Neural cell (in vitro differentiated cells): ENCODE measurements at regions not wholly inside any gene's neighbourhood (a gene's known extent, or its start where the extent isn't known, plus 50 kb on each side); places are given as distances from the start of the nearest gene placed in this dataset.

Experiments
- H2AFZ ChIP-seq: fragments of 200-600, 300-800 bp; sonication (generic), shearing (Covaris generic); 2 replicates; pipeline ENCODE4 v1.6.0; 2014; ENCODE audit warnings: low read depth, mild to moderate bottlenecking, antibody characterized with exemption, low read length, moderate library complexity
- H3F3A ChIP-seq: fragments of 200-600 bp; shearing (Covaris generic); 2 replicates; pipeline ENCODE4 v1.6.1; 2016; ENCODE audit warnings: mild to moderate bottlenecking, moderate library complexity, mixed read lengths, antibody characterized with exemption, low read length; ENCODE audit not compliant: insufficient read depth, poor library complexity, severe bottlenecking
- H3K27ac ChIP-seq: fragments of 200-600, 300-800 bp; sonication (generic), shearing (Covaris generic); 2 replicates; pipeline ENCODE4 v1.5.1; 2014; ENCODE audit warnings: mild to moderate bottlenecking, low read length, moderate library complexity
- H3K27me3 ChIP-seq: fragments of 300-800, 200-600 bp; sonication (generic), shearing (Covaris generic); 2 replicates; pipeline ENCODE4 v1.6.0; 2014; ENCODE audit warnings: mild to moderate bottlenecking, low read depth, low read length, moderate library complexity; ENCODE audit not compliant: insufficient read depth
- H3K36me3 ChIP-seq: fragments of 300-800, 200-600 bp; sonication (generic), shearing (Covaris generic); 2 replicates; pipeline ENCODE4 v1.5.1; 2014; ENCODE audit warnings: mild to moderate bottlenecking, antibody characterized with exemption, low read length, moderate library complexity; ENCODE audit not compliant: insufficient read depth
- H3K4me2 ChIP-seq: fragments of 300-800, 200-600 bp; sonication (generic), shearing (Covaris generic); 2 replicates; pipeline ENCODE4 v1.6.0; 2014; ENCODE audit warnings: mild to moderate bottlenecking, low read length
- H3K4me3 ChIP-seq: fragments of 300-800, 200-600 bp; sonication (generic), shearing (Covaris generic); 2 replicates; pipeline ENCODE4 v1.5.1; 2014; ENCODE audit warnings: mild to moderate bottlenecking, low read length, moderate library complexity
- H3K79me2 ChIP-seq: fragments of 200-600 bp; shearing (Covaris generic); replicated peaks from 2 replicates; pipeline ENCODE4 v1.6.0; 2014; ENCODE audit warnings: mild to moderate bottlenecking, low read length, moderate library complexity; ENCODE audit not compliant: insufficient read depth
- H3K9ac ChIP-seq: fragments of 300-800, 200-600 bp; sonication (generic), shearing (Covaris generic); 2 replicates; pipeline ENCODE4 v1.6.1; 2016; ENCODE audit warnings: mild to moderate bottlenecking, low read length, mixed read lengths
- H3K9me2 ChIP-seq: fragments of 200-600 bp; shearing (Covaris generic); 2 replicates; pipeline ENCODE4 v1.6.1; 2016; ENCODE audit warnings: mild to moderate bottlenecking, low read length, mixed read lengths; ENCODE audit not compliant: insufficient read depth
- H3K9me3 ChIP-seq: fragments of 200-600, 300-800 bp; sonication (generic), shearing (Covaris generic); 2 replicates; pipeline ENCODE4 v1.6.1; 2016; ENCODE audit warnings: mild to moderate bottlenecking, mixed run types, low read length, moderate library complexity, mixed read lengths
- H4K20me1 ChIP-seq: fragments of 200-600 bp; shearing (Covaris generic); 2 replicates; pipeline ENCODE4 v1.6.1; 2016; ENCODE audit warnings: mild to moderate bottlenecking, mixed run types; ENCODE audit not compliant: insufficient read depth
- EP300 ChIP-seq: fragments of 450-650 bp; conservative IDR thresholded peaks from 2 replicates; pipeline ENCODE4 v1.6.1; 2014; ENCODE audit warnings: antibody characterized with exemption, mild to moderate bottlenecking, moderate library complexity; ENCODE audit not compliant: poor library complexity, severe bottlenecking
- EZH2 ChIP-seq: fragments of 200-600, 300-800 bp; shearing (Covaris generic), sonication (generic); IDR thresholded peaks from 2 replicates; pipeline ENCODE4 v1.6.1; 2014; ENCODE audit warnings: antibody characterized with exemption, low read length, borderline replicate concordance, mild to moderate bottlenecking; ENCODE audit not compliant: insufficient read depth, poor library complexity, severe bottlenecking
- MXI1 ChIP-seq: fragments of 450-650 bp; conservative IDR thresholded peaks from 2 replicates; pipeline ENCODE4 v1.6.1; 2014; ENCODE audit warnings: antibody characterized with exemption, mild to moderate bottlenecking; ENCODE audit not compliant: poor library complexity, severe bottlenecking
- POLR2AphosphoS5 ChIP-seq: IDR thresholded peaks from 2 replicates; pipeline ENCODE4 v1.6.1; 2012
- RAD21 ChIP-seq: fragments of 450-650 bp; conservative IDR thresholded peaks from 2 replicates; pipeline ENCODE4 v1.6.1; 2014; ENCODE audit warnings: antibody characterized with exemption, mild to moderate bottlenecking, moderate library complexity
- SMC3 ChIP-seq: fragments of 450-650 bp; conservative IDR thresholded peaks from 2 replicates; pipeline ENCODE4 v1.6.1; 2014; ENCODE audit warnings: antibody characterized with exemption, mild to moderate bottlenecking, moderate library complexity; ENCODE audit not compliant: poor library complexity
- TAF1 ChIP-seq: IDR thresholded peaks from 2 replicates; pipeline ENCODE4 v1.6.1; 2012; ENCODE audit warnings: low read depth
- TF ChIP-seq, protein P1 (sequence below): fragments of 450-650 bp; IDR thresholded peaks from 2 replicates; pipeline ENCODE4 v1.5.1; 2014; ENCODE audit warnings: antibody characterized with exemption, mild to moderate bottlenecking, moderate library complexity; ENCODE audit not compliant: poor library complexity, severe bottlenecking
- TF ChIP-seq, protein P2 (sequence below): IDR thresholded peaks from 2 replicates; pipeline ENCODE4 v1.6.1; 2012; ENCODE audit warnings: borderline replicate concordance

DNA sequence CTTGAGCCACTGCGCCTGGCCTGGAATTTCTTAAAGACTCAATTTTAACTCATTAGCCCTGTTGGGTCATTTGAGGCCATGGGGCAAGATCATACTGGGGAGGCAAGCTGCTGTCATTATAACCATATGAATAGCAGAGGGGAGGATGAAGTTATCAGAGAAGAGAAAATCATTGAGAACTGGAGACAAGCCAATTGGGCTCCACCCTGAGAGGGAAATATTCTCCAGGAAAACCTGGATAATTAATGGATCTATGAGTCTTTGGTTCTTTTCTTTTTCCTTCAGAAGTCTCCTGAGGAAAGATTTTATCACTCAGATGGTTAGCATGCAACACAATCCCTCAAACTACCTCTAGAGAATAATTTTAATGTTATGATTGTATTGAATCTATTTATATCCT, 569.6 kb upstream of the TUSC1 start:
- Histone ChIP-seq H2AFZ (no peak overlapping the region), H3K9ac (no peak overlapping the region), H3K4me3 (no peak overlapping the region), H3K9me2 (no peaks in the 10 kb centered on the region), H3K79me2 (no peaks in the 10 kb centered on the region), H3F3A (no peaks in the 10 kb centered on the region), H3K27me3 (no peaks in the 10 kb centered on the region), H4K20me1 (no peaks in the 10 kb centered on the region), H3K36me3 (no peaks in the 10 kb centered on the region), H3K4me2 (no peak overlapping the region), H3K27ac (no peak overlapping the region), H3K9me3 (no peaks in the 10 kb centered on the region)
- TF ChIP-seq SMC3, result no peak

DNA sequence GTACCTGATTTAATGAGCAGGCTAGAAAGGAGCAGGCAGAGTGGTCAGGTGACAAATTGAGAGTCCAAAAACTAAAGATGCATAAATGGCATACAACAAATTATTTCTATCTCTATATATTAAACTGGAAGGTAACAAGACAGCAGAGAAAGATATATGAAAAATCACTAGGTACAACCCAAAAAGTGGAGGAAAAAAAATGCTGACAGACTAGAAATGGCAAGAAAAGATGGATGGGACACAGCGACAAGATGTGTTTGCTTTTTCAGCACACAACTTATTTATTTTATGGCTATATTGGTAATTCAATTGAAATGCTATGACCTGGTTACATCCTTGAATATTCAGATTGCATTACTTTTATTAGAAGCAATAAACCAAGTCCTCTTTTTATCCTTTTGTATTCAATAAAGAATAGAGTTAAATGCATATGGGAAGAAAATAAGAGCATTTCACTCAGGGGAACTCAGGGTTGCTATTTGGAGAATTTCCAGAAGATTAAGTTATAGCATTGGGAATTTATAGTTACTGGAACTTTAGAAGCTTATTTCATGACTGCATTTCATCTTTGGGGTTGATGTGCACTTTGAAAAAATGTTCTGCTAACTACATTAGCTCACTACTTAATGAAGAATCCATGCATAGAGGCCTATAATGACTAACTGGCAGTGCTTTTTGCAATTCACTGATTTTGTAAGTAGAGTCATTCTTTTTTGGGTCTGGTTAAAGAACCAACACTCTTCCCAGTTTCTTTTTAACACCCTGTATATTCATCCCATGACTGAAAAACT, 566.6 kb upstream of the TUSC1 start:
- Histone ChIP-seq H3F3A (no peaks in the 10 kb centered on the region), H3K36me3 (no peaks in the 10 kb centered on the region), H3K4me3 (no peak overlapping the region), H3K27me3 (no peaks in the 10 kb centered on the region), H3K9ac (no peak overlapping the region), H3K9me2 (no peaks in the 10 kb centered on the region), H3K9me3 (no peaks in the 10 kb centered on the region), H3K27ac (no peak overlapping the region), H4K20me1 (no peaks in the 10 kb centered on the region), H3K79me2 (no peaks in the 10 kb centered on the region), H3K4me2 (no peak overlapping the region), H2AFZ (no peak overlapping the region)
- no peak for TF ChIP-seq EZH2
- TF ChIP-seq RAD21, result no peak
- TF ChIP-seq SMC3, result no peak
- no peak for TF ChIP-seq TAF1
- TF ChIP-seq EP300, result no peak
- no peak for TF ChIP-seq MXI1

DNA sequence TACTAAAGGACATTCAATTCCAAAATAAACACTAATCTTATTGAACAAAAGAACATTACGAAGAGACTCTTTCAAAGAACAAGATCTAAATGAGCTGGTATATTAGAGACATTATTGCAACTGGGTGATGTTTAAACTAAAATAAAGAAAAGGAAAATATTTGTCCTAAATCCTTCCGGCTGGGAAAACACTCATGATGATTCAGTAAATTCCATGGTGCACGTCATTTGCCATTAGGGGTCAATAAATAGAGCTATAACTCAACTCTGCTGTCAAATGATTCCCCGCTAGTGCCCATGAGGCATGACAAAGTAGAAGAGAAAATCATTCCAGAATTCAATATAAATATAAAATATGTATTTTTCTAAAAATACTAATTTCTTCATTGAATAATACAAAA, 565.5 kb upstream of the TUSC1 start:
- no peaks in the 10 kb centered on the region for H4K20me1 ChIP-seq
- no peak overlapping the region for H2AFZ ChIP-seq

DNA sequence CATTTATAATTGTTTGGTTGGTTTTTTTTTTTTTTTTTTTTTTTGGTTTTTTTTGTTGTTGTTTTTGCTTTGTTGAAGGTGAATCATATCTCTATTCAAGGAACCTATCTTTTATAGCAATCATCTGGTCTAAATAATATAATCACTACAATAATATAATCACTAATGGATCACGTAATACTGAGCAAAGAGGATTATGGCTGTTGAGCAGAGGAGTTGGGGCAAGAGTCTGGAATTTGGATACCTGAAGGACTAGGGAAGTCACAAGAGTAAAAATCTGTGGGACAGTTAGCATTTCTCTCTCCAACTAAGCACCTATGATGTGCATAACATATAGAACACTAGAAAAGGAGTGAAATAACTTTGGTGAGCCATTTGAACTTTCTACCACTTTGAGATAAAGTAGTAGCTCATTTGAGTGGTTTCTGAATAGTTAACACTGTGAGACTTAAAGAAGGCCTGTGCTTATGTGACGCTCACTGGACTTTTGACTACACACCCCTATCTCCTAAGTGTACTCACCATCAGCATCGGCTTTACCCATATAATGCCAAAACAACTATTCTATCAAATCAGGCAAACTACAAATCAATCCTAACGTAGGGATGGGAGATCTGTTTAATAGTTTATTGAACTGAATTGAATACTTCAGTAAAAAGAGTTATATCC, 564.9 kb upstream of the TUSC1 start:
- Histone ChIP-seq H3K9me3 (no peaks in the 10 kb centered on the region), H3K36me3 (no peaks in the 10 kb centered on the region), H3K9ac (no peak overlapping the region), H4K20me1 (no peaks in the 10 kb centered on the region), H2AFZ (no peak overlapping the region), H3F3A (no peaks in the 10 kb centered on the region), H3K4me3 (no peak overlapping the region), H3K4me2 (no peak overlapping the region), H3K79me2 (no peaks in the 10 kb centered on the region), H3K27me3 (no peaks in the 10 kb centered on the region), H3K9me2 (no peaks in the 10 kb centered on the region), H3K27ac (no peak overlapping the region)
- TF ChIP-seq TAF1 (no peak), RAD21 (no peak), POLR2AphosphoS5 (no peak), EP300 (no peak)
- TF ChIP-seq, protein P1, sequence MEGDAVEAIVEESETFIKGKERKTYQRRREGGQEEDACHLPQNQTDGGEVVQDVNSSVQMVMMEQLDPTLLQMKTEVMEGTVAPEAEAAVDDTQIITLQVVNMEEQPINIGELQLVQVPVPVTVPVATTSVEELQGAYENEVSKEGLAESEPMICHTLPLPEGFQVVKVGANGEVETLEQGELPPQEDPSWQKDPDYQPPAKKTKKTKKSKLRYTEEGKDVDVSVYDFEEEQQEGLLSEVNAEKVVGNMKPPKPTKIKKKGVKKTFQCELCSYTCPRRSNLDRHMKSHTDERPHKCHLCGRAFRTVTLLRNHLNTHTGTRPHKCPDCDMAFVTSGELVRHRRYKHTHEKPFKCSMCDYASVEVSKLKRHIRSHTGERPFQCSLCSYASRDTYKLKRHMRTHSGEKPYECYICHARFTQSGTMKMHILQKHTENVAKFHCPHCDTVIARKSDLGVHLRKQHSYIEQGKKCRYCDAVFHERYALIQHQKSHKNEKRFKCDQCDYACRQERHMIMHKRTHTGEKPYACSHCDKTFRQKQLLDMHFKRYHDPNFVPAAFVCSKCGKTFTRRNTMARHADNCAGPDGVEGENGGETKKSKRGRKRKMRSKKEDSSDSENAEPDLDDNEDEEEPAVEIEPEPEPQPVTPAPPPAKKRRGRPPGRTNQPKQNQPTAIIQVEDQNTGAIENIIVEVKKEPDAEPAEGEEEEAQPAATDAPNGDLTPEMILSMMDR, result no peak
- TF ChIP-seq, protein P2, sequence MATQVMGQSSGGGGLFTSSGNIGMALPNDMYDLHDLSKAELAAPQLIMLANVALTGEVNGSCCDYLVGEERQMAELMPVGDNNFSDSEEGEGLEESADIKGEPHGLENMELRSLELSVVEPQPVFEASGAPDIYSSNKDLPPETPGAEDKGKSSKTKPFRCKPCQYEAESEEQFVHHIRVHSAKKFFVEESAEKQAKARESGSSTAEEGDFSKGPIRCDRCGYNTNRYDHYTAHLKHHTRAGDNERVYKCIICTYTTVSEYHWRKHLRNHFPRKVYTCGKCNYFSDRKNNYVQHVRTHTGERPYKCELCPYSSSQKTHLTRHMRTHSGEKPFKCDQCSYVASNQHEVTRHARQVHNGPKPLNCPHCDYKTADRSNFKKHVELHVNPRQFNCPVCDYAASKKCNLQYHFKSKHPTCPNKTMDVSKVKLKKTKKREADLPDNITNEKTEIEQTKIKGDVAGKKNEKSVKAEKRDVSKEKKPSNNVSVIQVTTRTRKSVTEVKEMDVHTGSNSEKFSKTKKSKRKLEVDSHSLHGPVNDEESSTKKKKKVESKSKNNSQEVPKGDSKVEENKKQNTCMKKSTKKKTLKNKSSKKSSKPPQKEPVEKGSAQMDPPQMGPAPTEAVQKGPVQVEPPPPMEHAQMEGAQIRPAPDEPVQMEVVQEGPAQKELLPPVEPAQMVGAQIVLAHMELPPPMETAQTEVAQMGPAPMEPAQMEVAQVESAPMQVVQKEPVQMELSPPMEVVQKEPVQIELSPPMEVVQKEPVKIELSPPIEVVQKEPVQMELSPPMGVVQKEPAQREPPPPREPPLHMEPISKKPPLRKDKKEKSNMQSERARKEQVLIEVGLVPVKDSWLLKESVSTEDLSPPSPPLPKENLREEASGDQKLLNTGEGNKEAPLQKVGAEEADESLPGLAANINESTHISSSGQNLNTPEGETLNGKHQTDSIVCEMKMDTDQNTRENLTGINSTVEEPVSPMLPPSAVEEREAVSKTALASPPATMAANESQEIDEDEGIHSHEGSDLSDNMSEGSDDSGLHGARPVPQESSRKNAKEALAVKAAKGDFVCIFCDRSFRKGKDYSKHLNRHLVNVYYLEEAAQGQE, result no peak

More for the DNA sequence above, 565.5 kb upstream of the TUSC1 start:
- H3K36me3 ChIP-seq, result no peaks in the 10 kb centered on the region
- H3K4me3 ChIP-seq, result no peak overlapping the region
- no peak overlapping the region for H3K4me2 ChIP-seq
- H3F3A ChIP-seq, result no peaks in the 10 kb centered on the region
- H3K9me2 ChIP-seq, result no peaks in the 10 kb centered on the region
- H3K9ac ChIP-seq, result no peak overlapping the region
- H3K79me2 ChIP-seq, result no peaks in the 10 kb centered on the region
- no peak for TF ChIP-seq TAF1
- TF ChIP-seq POLR2AphosphoS5, result no peak
- no peak for TF ChIP-seq EZH2
- H3K27ac ChIP-seq, result no peak overlapping the region
- no peaks in the 10 kb centered on the region for H3K27me3 ChIP-seq
- no peaks in the 10 kb centered on the region for H3K9me3 ChIP-seq
